ENCODE measurements at regions not wholly inside any gene's neighbourhood (a gene's known extent, or its start where the extent isn't known, plus 50 kb on each side); places are given as distances from the start of the nearest gene placed in this dataset.

GRCh38 chr11:114790910-114791309, 112.6 kb downstream of the NXPE2 start:
- no peak for DNase-seq (ENCODE audit: low spot score)
- Mint-ChIP-seq H3K27me3 (ENCODE audit: low read depth) (peaks cover 22% of the 10 kb centered on the region), H3K9me3 (ENCODE audit: low read depth) (peaks cover 3% of the 10 kb centered on the region), H3K27ac (ENCODE audit: unreplicated experiment) (no peak overlapping the region), H3K36me3 (ENCODE audit: low read depth) (no peaks in the 10 kb centered on the region), H3K4me1 (ENCODE audit: low read depth) (no peaks in the 10 kb centered on the region), H3K4me3 (ENCODE audit: unreplicated experiment) (no peak overlapping the region)
- TF ChIP-seq CTCF (IDR thresholded peaks at IDR 0.05): no peak

GRCh38 chr11:114794048-114794684, 115.8 kb downstream of the NXPE2 start:
- H3K4me1 Mint-ChIP-seq (ENCODE audit: low read depth): peaks cover 4% of the 10 kb centered on the region
- no peak for TF ChIP-seq CTCF (IDR thresholded peaks at IDR 0.05)
- H3K4me3 Mint-ChIP-seq (ENCODE audit: unreplicated experiment): no peak overlapping the region
- peaks cover 25% of the 10 kb centered on the region for H3K27me3 Mint-ChIP-seq (ENCODE audit: low read depth)
- no peak overlapping the region for H3K27ac Mint-ChIP-seq (ENCODE audit: unreplicated experiment)
- H3K36me3 Mint-ChIP-seq (ENCODE audit: low read depth): no peaks in the 10 kb centered on the region
- H3K9me3 Mint-ChIP-seq (ENCODE audit: low read depth): peaks cover 3% of the 10 kb centered on the region
- DNase-seq (ENCODE audit: low spot score): no peak

GRCh38 chr11:114796954-114797721, 118.8 kb downstream of the NXPE2 start:
- DNase-seq (ENCODE audit: low spot score): no peak
- no peak for TF ChIP-seq CTCF (IDR thresholded peaks at IDR 0.05)
- peaks cover 4% of the 10 kb centered on the region for H3K4me1 Mint-ChIP-seq (ENCODE audit: low read depth)
- H3K27ac Mint-ChIP-seq (ENCODE audit: unreplicated experiment): no peak overlapping the region
- H3K4me3 Mint-ChIP-seq (ENCODE audit: unreplicated experiment): no peak overlapping the region
- H3K36me3 Mint-ChIP-seq (ENCODE audit: low read depth): no peaks in the 10 kb centered on the region
- no peaks in the 10 kb centered on the region for H3K9me3 Mint-ChIP-seq (ENCODE audit: low read depth)
- peaks cover 30% of the 10 kb centered on the region for H3K27me3 Mint-ChIP-seq (ENCODE audit: low read depth)

GRCh38 chr11:114799476-114799875, 121.1 kb downstream of the NXPE2 start:
- Mint-ChIP-seq H3K27me3 (ENCODE audit: low read depth) (peaks cover 34% of the 10 kb centered on the region), H3K36me3 (ENCODE audit: low read depth) (no peaks in the 10 kb centered on the region), H3K4me1 (ENCODE audit: low read depth) (peaks cover 4% of the 10 kb centered on the region), H3K4me3 (ENCODE audit: unreplicated experiment) (no peak overlapping the region), H3K27ac (ENCODE audit: unreplicated experiment) (no peak overlapping the region), H3K9me3 (ENCODE audit: low read depth) (no peaks in the 10 kb centered on the region)
- DNase-seq (ENCODE audit: low spot score): no peak
- no peak for TF ChIP-seq CTCF (IDR thresholded peaks at IDR 0.05)

- peaks cover 29% of the 10 kb centered on the region for H3K27me3 Mint-ChIP-seq (ENCODE audit: low read depth)
- DNase-seq (ENCODE audit: low spot score): no peak
- H3K27ac Mint-ChIP-seq (ENCODE audit: unreplicated experiment): no peak overlapping the region
- no peaks in the 10 kb centered on the region for H3K9me3 Mint-ChIP-seq (ENCODE audit: low read depth)
- H3K4me3 Mint-ChIP-seq (ENCODE audit: unreplicated experiment): no peak overlapping the region
- no peak for TF ChIP-seq CTCF (IDR thresholded peaks at IDR 0.05)
- H3K4me1 Mint-ChIP-seq (ENCODE audit: low read depth): peaks cover under 1% of the 10 kb centered on the region
- H3K36me3 Mint-ChIP-seq (ENCODE audit: low read depth): no peaks in the 10 kb centered on the region
Measured at GRCh38 chr11:114801773-114802172, 123.4 kb downstream of the NXPE2 start.
